K562 (cell line): ENCODE measurements at regions not wholly inside any gene's neighbourhood (a gene's known extent, or its start where the extent isn't known, plus 50 kb on each side); places are given as distances from the start of the nearest gene placed in this dataset.

Experiments used
- ATF1 ChIP-seq, 2 experiments: fragments of 450-650 bp in 1 of 2; IDR thresholded peaks; 2 replicates each; pipeline ENCODE4 v1.6.1; 2016; ENCODE audit warnings: missing compliant biosample characterization in 1 of 2, missing genetic modification characterization in 1 of 2
- CBFB ChIP-seq: sonication (generic); formaldehyde crosslinking; IDR thresholded peaks from 2 replicates; pipeline ENCODE4 v1.4.0; 2020; ENCODE audit warnings: mild to moderate bottlenecking, missing genetic modification reagents
- E4F1 ChIP-seq: fragments of 250-450 bp; sonication (Bioruptor Pico); IDR thresholded peaks from 2 replicates; pipeline ENCODE4 v1.5.0; 2021; ENCODE audit warnings: mild to moderate bottlenecking, borderline replicate concordance
- HMG20B ChIP-seq: fragments of 250-450 bp; sonication (Bioruptor Pico); IDR thresholded peaks from 2 replicates; pipeline ENCODE4 v1.5.0; 2021; ENCODE audit warnings: mild to moderate bottlenecking
- IRF1 ChIP-seq: sonication (generic); formaldehyde crosslinking; IDR thresholded peaks from 2 replicates; pipeline ENCODE4 v1.8.0; 2022; ENCODE audit warnings: missing genetic modification reagents, mild to moderate bottlenecking, borderline replicate concordance
- PKNOX1 ChIP-seq: fragments of 450-650 bp; IDR thresholded peaks from 2 replicates; pipeline ENCODE4 v1.6.1; 2016
- POLR2AphosphoS5 ChIP-seq: IDR thresholded peaks from 2 replicates; pipeline ENCODE4 v1.6.1; 2011; ENCODE audit warnings: mild to moderate bottlenecking, low read depth, low read length, moderate library complexity; ENCODE audit not compliant: control insufficient read depth, insufficient read depth
- SMARCB1 ChIP-seq: IDR thresholded peaks from 2 replicates; pipeline ENCODE4 v1.6.1; 2011; ENCODE audit warnings: improper control_type of control experiment, low read depth; ENCODE audit not compliant: insufficient read length
- TAF15 ChIP-seq: fragments of 200-400 bp; formaldehyde crosslinking; IDR thresholded peaks from 2 replicates; pipeline ENCODE4 v1.6.1; 2017; ENCODE audit warnings: mild to moderate bottlenecking, low read depth, low read length, moderate library complexity
- USF2 ChIP-seq: sonication (generic); formaldehyde crosslinking; IDR thresholded peaks from 2 replicates; pipeline ENCODE4 v1.5.0; 2020; ENCODE audit warnings: missing genetic modification reagents
- ZBTB7A ChIP-seq: IDR thresholded peaks from 2 replicates; pipeline ENCODE4 v1.6.1; 2011; ENCODE audit warnings: low read depth, mild to moderate bottlenecking, low read length, moderate library complexity, borderline replicate concordance; ENCODE audit not compliant: control insufficient read depth

- no peak for TF ChIP-seq PKNOX1
- no peak for TF ChIP-seq IRF1 (CRISPR knock-in tag)
- TF ChIP-seq ATF1 (CRISPR knock-in tag; IDR thresholded peaks at IDR 0.05) = no peak
- TF ChIP-seq ATF1 (tag; IDR thresholded peaks at IDR 0.05) = no peak
- no peak for TF ChIP-seq HMG20B (CRISPR knock-in tag)
- no peak for TF ChIP-seq SMARCB1
- no peak for TF ChIP-seq TAF15
- no peak for TF ChIP-seq E4F1 (CRISPR knock-in tag)
- no peak for TF ChIP-seq ZBTB7A
- TF ChIP-seq USF2 (CRISPR knock-in tag) = no peak
- no peak for TF ChIP-seq POLR2AphosphoS5
- no peak for TF ChIP-seq CBFB (CRISPR knock-in tag)
Observed at GRCh38 chr11:128345316-128345715, 242.0 kb downstream of the ETS1 start.
